ENCODE measurements at regions not wholly inside any gene's neighbourhood (a gene's known extent, or its start where the extent isn't known, plus 50 kb on each side); places are given as distances from the start of the nearest gene placed in this dataset.

- TF ChIP-seq, protein P1, sequence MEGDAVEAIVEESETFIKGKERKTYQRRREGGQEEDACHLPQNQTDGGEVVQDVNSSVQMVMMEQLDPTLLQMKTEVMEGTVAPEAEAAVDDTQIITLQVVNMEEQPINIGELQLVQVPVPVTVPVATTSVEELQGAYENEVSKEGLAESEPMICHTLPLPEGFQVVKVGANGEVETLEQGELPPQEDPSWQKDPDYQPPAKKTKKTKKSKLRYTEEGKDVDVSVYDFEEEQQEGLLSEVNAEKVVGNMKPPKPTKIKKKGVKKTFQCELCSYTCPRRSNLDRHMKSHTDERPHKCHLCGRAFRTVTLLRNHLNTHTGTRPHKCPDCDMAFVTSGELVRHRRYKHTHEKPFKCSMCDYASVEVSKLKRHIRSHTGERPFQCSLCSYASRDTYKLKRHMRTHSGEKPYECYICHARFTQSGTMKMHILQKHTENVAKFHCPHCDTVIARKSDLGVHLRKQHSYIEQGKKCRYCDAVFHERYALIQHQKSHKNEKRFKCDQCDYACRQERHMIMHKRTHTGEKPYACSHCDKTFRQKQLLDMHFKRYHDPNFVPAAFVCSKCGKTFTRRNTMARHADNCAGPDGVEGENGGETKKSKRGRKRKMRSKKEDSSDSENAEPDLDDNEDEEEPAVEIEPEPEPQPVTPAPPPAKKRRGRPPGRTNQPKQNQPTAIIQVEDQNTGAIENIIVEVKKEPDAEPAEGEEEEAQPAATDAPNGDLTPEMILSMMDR (IDR thresholded peaks at IDR 0.05), result no peak
- no peak for TF ChIP-seq POLR2A (IDR thresholded peaks at IDR 0.05)
Measured at GRCh38 chr4:95660719-95661118, 111.9 kb upstream of the UNC5C start.

Measured in thyroid gland (tissue), 4 donors.